Right lobe of liver (tissue), 6 donors: ENCODE measurements at regions not wholly inside any gene's neighbourhood (a gene's known extent, or its start where the extent isn't known, plus 50 kb on each side); places are given as distances from the start of the nearest gene placed in this dataset.
A peak's percentile ranks its signal among the peaks of the same experiment; 100 is the strongest.

Experiments used
- ATAC-seq, 4 donors: fragments of 200-7000 bp; cut with Tn5 transposase; one replicate each; pipeline ENCODE4 v1.9.1; 2020; ENCODE audit warnings: mild to moderate bottlenecking in 4 of 4, moderate library complexity in 4 of 4
- DNase-seq, 3 donors: peaks; one replicate each; pipeline ENCODE4 v3.0.0-alpha.2; 2020
- H3K27ac ChIP-seq, 3 donors: fragments of 200-600 bp; one replicate each; pipeline ENCODE4 v1.8.0; 2022
- H3K27me3 ChIP-seq, 2 donors: fragments of 200-600 bp; one replicate each; pipeline ENCODE4 v1.8.0; 2022
- H3K36me3 ChIP-seq, 4 donors: fragments of 200-600 bp; sonication (generic) in 1 of 4; one replicate each; pipeline versions ENCODE4 v1.5.1 to v1.8.0; 2017 to 2022; ENCODE audit warnings: control low read depth in 1 of 4
- H3K4me1 ChIP-seq, 4 donors: fragments of 200-600 bp; sonication (generic) in 1 of 4; one replicate each; pipeline versions ENCODE4 v1.5.1 to v1.8.0; 2017 to 2022; ENCODE audit warnings: control low read depth in 1 of 4
- H3K4me3 ChIP-seq, 3 donors: fragments of 200-600 bp; one replicate each; pipeline ENCODE4 v1.8.0; 2022
- H3K9me3 ChIP-seq, 4 donors: fragments of 200-600 bp; sonication (generic) in 1 of 4; one replicate each; pipeline versions ENCODE4 v1.5.1 to v1.8.0; 2017 to 2022; ENCODE audit warnings: control low read depth in 1 of 4
- CTCF ChIP-seq, 4 donors: fragments of 200-600 bp in 3 of 4; fragments of 450-650 bp in 1 of 4; IDR thresholded peaks; one replicate each; pipeline versions ENCODE4 v1.5.1 to v1.8.0; 2016 to 2022; ENCODE audit warnings: antibody characterized with exemption in 4 of 4, mild to moderate bottlenecking in 2 of 4
- POLR2A ChIP-seq: fragments of 450-650 bp; IDR thresholded peaks from one replicate; pipeline ENCODE4 v1.6.1; 2017; ENCODE audit warnings: antibody characterized with exemption, mild to moderate bottlenecking
- WGBS: methylation state at CpG from one replicate; pipeline ENCODE4 v1.1.6; 2018; ENCODE audit warnings: low coverage, low lambda C conversion rate; ENCODE audit not compliant: insufficient coverage; ENCODE audit errors: missing lambda C conversion rate; 5-methylcytosine and 5-hydroxymethylcytosine counted together
- intact Hi-C, 2 donors: fragments of 100-400 bp; cut with DNase I; formaldehyde crosslinking; loops; one replicate each; pipeline versions ENCODE4 v1.11.2 to v1.14.1; 2022
- donor health status: DM: no; HTN: yes; CAD: no.
- donor health status: DM: no; HTN: no; CAD: no.
- donor health status: DM: no; HTN: no; CAD: no.
- donor health status: DM: no; HTN: yes; CAD: no.
- donor health status: DM: no; HTN: yes; CAD: no.

GRCh38 chr6:169324656-169325459 lies 71.2 kb upstream of the THBS2 start:
- Histone ChIP-seq H3K9me3 (no peaks in the 10 kb centered on the region), H3K4me1 (no peaks in the 10 kb centered on the region), H3K27me3 (no peaks in the 10 kb centered on the region), H3K4me3 (no peak overlapping the region), H3K36me3 (no peaks in the 10 kb centered on the region), H3K27ac (no peak overlapping the region)
- intact Hi-C loops = no loop called here
- no peak for TF ChIP-seq POLR2A
- DNase-seq (no peak), ATAC-seq (no peak)
- WGBS = 68% methylated on average over 9 of the region's 10 CpGs

GRCh38 chr6:169324086-169324485 lies 70.4 kb upstream of the THBS2 start:
- ATAC-seq (no peak), DNase-seq (no peak)
- H3K4me3 ChIP-seq = no peak overlapping the region
- H3K27ac ChIP-seq = no peak overlapping the region
- no peaks in the 10 kb centered on the region for H3K4me1 ChIP-seq
- no peaks in the 10 kb centered on the region for H3K27me3 ChIP-seq
- H3K9me3 ChIP-seq = no peaks in the 10 kb centered on the region
- 82% methylated on average over 4 of the region's 4 CpGs for WGBS
- no peaks in the 10 kb centered on the region for H3K36me3 ChIP-seq
- intact Hi-C loops = no loop called here
- TF ChIP-seq CTCF (IDR thresholded peaks at IDR 0.05) = no peak
- TF ChIP-seq POLR2A = no peak

- Histone ChIP-seq H3K27me3 (no peaks in the 10 kb centered on the region), H3K36me3 (no peaks in the 10 kb centered on the region), H3K4me1 (no peaks in the 10 kb centered on the region), H3K27ac (no peak overlapping the region), H3K4me3 (no peak overlapping the region), H3K9me3 (no peaks in the 10 kb centered on the region)
- intact Hi-C loops = no loop called here
- DNase-seq (no peak), ATAC-seq (peak in 1 of 4 donors; percentile 43)
- no CpG with 5 or more reads among the region's 5 CpGs for WGBS
- no peak for TF ChIP-seq POLR2A
- TF ChIP-seq CTCF (IDR thresholded peaks at IDR 0.05) = no peak
These were observed 69.6 kb upstream of the THBS2 start for GRCh38 chr6:169323221-169323620.

GRCh38 chr6:169321546-169321945 lies 67.9 kb upstream of the THBS2 start:
- H3K4me1 ChIP-seq = no peaks in the 10 kb centered on the region
- H3K27ac ChIP-seq = no peak overlapping the region
- DNase-seq (no peak), ATAC-seq (no peak)
- no peaks in the 10 kb centered on the region for H3K9me3 ChIP-seq
- no peaks in the 10 kb centered on the region for H3K27me3 ChIP-seq
- 67% methylated on average over 4 of the region's 7 CpGs for WGBS
- intact Hi-C loops = no loop called here
- no peak overlapping the region for H3K4me3 ChIP-seq
- no peak for TF ChIP-seq CTCF (IDR thresholded peaks at IDR 0.05)
- no peak for TF ChIP-seq POLR2A
- H3K36me3 ChIP-seq = no peaks in the 10 kb centered on the region

- Histone ChIP-seq H3K4me1 (no peaks in the 10 kb centered on the region), H3K9me3 (no peaks in the 10 kb centered on the region), H3K27ac (no peak overlapping the region), H3K4me3 (no peak overlapping the region), H3K27me3 (no peaks in the 10 kb centered on the region), H3K36me3 (no peaks in the 10 kb centered on the region)
- DNase-seq (no peak), ATAC-seq (no peak)
- intact Hi-C loops = no loop called here
- WGBS = 46% methylated on average over 3 of the region's 3 CpGs
- TF ChIP-seq POLR2A = no peak
- no peak for TF ChIP-seq CTCF (IDR thresholded peaks at IDR 0.05)
These were observed 66.4 kb upstream of the THBS2 start for GRCh38 chr6:169320013-169320412.
